HG03442 (cell line): ENCODE measurements at regions not wholly inside any gene's neighbourhood (a gene's known extent, or its start where the extent isn't known, plus 50 kb on each side); places are given as distances from the start of the nearest gene placed in this dataset.
"Not testable (repeated sequence)": the region's sequence is repeated elsewhere in the genome, so short reads cannot be mapped to it uniquely, and the experiment has no call there.

Source experiments
- ATAC-seq: cut with Tn5 transposase; IDR thresholded peaks from one replicate; pipeline ENCODE4 v1.9.1; 2021; ENCODE audit warnings: mild to moderate bottlenecking, moderate library complexity; ENCODE audit not compliant: unreplicated experiment

DNA sequence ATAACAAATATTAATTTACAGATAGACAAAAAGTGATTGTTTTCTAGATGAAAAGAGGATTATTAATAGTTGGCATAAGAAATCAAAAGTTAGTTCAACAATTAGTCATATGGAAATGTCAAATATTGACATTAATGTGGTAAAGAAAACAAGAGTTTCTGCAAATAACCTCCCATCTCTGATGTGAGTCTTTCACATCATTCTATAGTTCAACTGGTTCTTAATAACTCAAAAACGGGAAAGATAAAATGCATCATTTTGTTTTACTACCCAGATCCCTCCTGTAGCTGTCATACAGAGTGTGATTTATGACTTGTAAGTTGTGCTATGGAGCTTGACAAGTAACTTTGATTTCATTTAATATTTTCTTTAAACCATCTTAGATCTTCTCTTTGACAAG is 594.8 kb downstream of the ZWINT start:
- no peak for ATAC-seq

DNA sequence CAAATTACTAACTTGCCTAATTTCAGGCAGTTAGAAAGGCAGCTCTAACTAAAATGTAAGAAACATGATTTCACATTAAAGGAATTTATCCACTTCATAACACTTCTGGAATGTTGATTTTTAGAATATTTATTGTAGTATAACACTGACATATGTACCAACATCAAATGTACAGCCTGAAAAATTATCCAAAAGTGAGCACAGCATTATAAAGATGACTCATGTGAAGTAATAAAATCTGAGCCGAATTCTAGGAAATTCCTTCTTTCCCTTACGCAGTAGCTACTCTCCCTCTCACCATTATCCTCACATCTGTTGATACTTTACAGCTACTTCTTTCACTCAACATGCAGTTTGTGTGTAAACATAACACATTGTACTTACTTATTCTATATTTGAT is 610.6 kb downstream of the ZWINT start:
- no peak for ATAC-seq

GRCh38 chr10:55747244-55747643 is 613.8 kb downstream of the ZWINT start:
- no peak for ATAC-seq

- ATAC-seq = no peak
Measured at GRCh38 chr10:55746002-55746401, 615.1 kb downstream of the ZWINT start.

DNA sequence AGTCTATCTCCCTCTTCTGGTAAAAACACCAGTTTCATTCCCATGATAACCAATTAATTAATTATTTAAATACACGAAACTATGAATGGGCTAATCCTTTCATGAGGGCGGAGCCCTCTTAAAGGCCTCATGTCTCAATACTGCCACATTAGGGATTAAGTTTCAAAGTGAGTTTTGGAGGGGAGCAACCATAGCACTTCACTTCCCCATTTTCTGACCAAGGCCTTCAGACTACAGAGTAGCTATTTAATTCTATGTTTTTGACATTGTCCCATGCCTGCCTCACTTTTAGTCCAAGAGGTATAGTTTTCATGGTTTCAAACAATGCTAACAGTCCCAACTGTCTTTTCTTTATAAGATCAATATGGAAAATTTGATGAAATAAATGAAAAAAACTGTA is 618.6 kb downstream of the ZWINT start:
- ATAC-seq = no peak

DNA sequence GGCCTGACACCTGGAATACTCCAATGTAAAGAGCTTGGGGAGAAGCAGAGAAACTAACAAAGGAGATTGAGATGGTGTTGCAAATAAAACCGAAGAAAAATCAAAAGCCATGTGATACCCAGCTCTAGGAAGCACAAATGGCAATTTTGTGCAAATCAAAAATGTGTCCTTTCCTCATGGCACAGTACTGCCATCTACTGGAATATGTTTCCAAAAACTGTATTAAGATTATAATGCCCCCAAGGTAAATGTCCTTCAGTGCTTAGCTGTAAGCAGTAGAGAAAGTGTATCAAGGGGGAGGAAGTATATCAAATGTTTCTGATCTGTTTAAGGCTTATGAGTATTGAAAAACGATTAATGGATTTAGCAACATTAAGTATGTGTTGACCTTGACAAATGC is 620.3 kb downstream of the ZWINT start:
- ATAC-seq = not testable (repeated sequence)

- no peak for ATAC-seq
Measured at GRCh38 chr10:55740110-55740509, 620.9 kb downstream of the ZWINT start.

GRCh38 chr10:55734112-55734511 is 626.9 kb downstream of the ZWINT start:
- ATAC-seq = no peak

GRCh38 chr10:55704950-55705349 is 656.1 kb downstream of the ZWINT start:
- ATAC-seq = no peak

- ATAC-seq = peak; percentile 42
Measured at GRCh38 chr10:55668326-55668922, 692.6 kb downstream of the ZWINT start.

- no peak for ATAC-seq
Measured at GRCh38 chr10:55653531-55653930, 707.5 kb downstream of the ZWINT start.

DNA sequence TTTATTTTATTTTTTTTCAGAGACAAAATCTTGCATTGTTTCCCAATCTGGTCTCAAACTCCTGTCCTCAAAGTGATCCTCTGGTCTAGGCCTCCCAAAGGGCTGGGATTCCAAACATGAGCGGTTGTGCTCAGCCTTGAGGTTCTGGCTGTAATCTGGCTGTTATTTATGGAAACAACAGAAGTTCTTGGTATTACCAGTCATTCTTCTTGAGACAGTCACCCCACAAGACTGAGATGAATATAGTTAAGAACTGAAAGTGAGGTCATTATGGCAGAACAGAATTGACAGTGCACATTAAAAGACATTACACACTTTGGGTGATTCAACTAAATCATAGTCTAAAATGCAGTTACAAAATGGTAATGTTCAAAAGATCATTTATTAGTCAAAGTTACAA is 719.5 kb downstream of the ZWINT start:
- peak; percentile 72 for ATAC-seq

- peak; percentile 87 for ATAC-seq
Measured at GRCh38 chr10:55631071-55631654, 729.9 kb downstream of the ZWINT start.

GRCh38 chr10:55630491-55631056 is 730.5 kb downstream of the ZWINT start:
- no peak for ATAC-seq

DNA sequence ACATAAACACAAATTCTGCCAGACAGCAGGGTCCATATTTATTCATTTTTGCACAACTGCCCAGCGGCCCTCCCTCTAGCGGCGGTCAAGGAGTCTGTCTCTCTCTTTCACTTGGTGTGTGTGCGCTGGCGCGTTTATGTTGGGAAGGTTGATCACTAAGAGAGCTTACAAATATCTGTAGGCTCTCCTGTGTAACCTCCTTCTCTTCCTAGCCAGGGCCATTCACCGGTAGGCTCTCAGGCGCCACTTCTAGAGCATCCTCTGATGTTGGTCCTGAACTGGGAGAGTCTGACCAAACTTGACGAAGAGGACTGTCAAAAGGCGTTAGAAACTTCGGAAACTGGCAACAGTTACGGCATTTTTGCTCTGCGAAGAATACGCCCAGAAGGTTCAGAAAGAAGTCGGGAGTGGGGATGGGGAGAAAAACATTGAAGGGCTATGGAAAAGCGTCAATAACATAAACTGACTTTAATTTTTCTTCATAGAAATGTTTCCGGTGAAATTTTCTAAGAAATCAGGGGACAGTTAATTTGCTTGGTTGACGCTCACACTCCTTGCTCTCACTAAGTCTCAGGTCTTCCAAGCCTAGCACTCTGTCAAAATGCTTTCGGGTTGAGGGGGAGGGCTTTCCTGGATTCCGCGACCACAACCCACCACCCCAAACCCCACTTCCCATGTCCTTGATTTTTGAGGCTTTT is 731.1 kb downstream of the ZWINT start:
- ATAC-seq = peak; percentile 45

- no peak for ATAC-seq
Measured at GRCh38 chr10:55628260-55628701, 732.8 kb downstream of the ZWINT start.

- ATAC-seq = no peak
Measured at GRCh38 chr10:55627501-55628051, 733.5 kb downstream of the ZWINT start.

GRCh38 chr10:55601690-55602478 is 759.2 kb downstream of the ZWINT start:
- ATAC-seq = not testable (repeated sequence)

- ATAC-seq = no peak
Measured at GRCh38 chr10:55551603-55552002, 750.6 kb upstream of the PCDH15 start.

- ATAC-seq = no peak
Measured at GRCh38 chr10:55550236-55550635, 749.2 kb upstream of the PCDH15 start.

DNA sequence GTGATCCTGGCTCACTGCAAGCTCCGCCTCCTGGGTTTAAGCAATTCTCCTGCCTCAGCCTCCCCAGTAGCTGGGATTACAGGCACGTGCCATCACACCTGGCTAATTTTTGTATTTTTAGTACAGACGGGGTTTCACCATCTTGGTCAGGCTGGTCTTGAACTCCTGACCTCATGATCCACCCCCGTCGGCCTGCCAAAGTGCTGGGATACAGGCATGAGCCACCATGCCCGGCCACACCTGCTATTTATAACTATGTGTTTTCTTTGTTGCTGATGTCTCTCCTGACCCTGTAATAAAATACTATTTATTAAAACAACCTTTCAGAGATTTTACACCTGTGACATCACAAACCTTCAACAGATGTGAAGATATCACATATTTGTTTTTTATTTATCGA is 736.5 kb upstream of the PCDH15 start:
- ATAC-seq = not testable (repeated sequence)
